OCI-LY7 (cell line): ENCODE measurements at regions not wholly inside any gene's neighbourhood (a gene's known extent, or its start where the extent isn't known, plus 50 kb on each side); places are given as distances from the start of the nearest gene placed in this dataset.

Experiments used
- CTCF ChIP-seq: fragments of 200-600 bp; sonication (generic); conservative IDR thresholded peaks from 2 replicates; pipeline ENCODE4 v1.5.1; 2014; ENCODE audit warnings: mild to moderate bottlenecking, antibody characterized with exemption, low read length, moderate library complexity, mixed read lengths
- EZH2phosphoT487 ChIP-seq: fragments of 200-600 bp; sonication (generic); IDR thresholded peaks from 2 replicates; pipeline ENCODE4 v1.6.1; 2018; ENCODE audit warnings: low read depth, borderline replicate concordance, mild to moderate bottlenecking, mixed run types, antibody characterized with exemption, low read length, moderate library complexity, mixed read lengths

GRCh38 chr12:46460682-46461210, 88.2 kb upstream of the SLC38A2 start:
- TF ChIP-seq CTCF: no peak
- no peak for TF ChIP-seq EZH2phosphoT487
